GM19035 (cell line): ENCODE measurements at regions not wholly inside any gene's neighbourhood (a gene's known extent, or its start where the extent isn't known, plus 50 kb on each side); places are given as distances from the start of the nearest gene placed in this dataset.

ENCODE experiments used
- ATAC-seq: cut with Tn5 transposase; IDR thresholded peaks from one replicate; pipeline ENCODE4 v1.9.1; 2021; ENCODE audit not compliant: unreplicated experiment

DNA sequence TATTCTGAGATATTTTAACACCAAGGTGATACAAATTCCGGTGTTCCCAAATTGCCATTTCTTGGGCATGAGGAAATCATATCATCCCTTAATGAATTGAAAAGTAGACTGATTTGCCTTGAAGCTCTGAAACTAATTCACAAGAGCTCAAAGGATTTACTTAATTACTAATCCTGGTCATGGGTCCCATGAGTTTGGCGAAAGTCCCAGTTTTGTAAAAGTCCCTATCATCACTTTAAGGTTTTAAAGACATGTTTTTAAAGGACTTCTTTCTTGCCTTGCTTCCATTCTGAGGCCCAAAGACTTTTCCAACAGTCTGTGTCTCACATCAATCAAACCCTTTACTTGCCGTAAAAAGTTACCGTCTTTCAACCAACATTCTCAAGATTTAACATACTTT, 377.9 kb downstream of the DNAJB9 start:
- no peak for ATAC-seq

GRCh38 chr7:108972004-108972403, 402.3 kb downstream of the DNAJB9 start:
- ATAC-seq: no peak

- ATAC-seq: no peak
Observed at GRCh38 chr7:108973075-108973474, 403.4 kb downstream of the DNAJB9 start.

DNA sequence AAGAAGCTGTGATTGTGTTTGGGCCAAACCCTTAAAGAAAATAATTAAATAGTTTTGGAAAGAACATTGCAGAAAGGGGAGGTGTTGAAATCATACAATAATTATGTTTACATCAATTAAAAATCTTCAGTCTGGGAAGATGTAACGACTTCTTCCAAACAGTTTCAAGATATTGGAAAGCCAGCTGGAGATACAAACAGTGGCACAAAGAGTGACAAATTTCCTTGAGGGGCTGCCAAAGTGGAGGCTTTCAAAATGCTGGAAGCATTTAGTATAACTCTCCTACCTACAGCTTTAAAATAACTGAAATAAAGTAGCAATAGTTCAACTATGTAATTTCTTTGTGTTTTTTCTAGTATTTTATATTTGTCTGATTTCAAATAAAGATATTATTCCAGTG, 405.0 kb downstream of the DNAJB9 start:
- ATAC-seq: no peak

DNA sequence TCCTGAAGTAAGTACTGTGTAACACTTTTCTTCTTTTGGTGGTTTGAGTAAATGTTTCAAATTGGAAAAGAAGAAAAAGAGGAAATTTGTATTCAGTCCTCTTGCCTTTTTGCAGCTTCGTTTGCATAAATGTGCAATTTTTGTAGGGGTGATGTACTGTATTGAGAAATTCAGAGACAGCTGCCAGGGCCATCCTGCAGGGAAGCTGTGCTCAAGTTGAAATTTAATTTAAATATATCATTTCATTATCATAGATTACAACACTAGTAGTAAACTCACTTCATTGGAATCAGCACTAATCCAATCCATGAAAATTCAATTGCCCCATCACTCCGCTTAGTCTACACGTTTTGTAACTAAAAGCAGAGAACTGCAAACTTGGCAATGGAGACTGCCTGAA, 415.4 kb downstream of the DNAJB9 start:
- no peak for ATAC-seq

GRCh38 chr7:108989319-108989718, 419.6 kb downstream of the DNAJB9 start:
- ATAC-seq: no peak

DNA sequence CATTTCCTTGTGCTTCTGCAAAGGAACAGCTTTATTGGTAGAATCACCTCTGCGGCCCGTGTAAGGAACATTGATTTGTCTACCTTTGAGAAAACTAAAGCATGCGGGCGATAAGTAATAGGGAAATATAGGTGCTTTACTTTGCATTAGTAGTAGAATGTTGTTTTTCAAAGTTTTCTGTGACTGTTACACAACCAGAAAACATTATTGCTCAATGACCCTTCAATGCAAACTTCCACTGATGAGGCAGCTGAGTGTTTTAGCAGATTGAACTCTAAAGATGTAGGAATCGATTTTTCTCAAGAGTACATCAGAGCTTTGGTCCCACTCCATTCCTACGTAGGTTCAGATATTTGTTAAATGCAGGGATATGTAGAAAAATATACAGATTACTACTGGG, 427.8 kb downstream of the DNAJB9 start:
- no peak for ATAC-seq

DNA sequence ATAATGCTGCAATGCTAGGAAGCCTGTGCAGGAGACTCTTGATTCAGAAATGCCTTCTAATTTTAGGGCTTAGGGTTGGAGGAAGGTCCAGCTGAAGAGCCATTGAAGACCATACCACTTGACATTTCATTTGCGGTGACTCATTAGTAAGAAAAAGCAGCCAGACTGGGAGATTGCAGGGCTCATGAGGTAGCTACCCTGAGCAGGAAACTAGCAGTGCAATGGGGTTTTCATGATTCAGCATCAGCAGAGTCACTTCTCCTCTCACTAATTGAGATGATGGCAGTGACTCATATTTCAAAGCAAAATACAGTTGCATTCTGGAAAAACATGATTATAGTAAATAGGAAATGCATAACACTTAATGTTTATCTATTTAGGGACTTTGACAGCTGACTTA, 434.1 kb downstream of the DNAJB9 start:
- no peak for ATAC-seq

GRCh38 chr7:109009636-109010035, 440.0 kb downstream of the DNAJB9 start:
- ATAC-seq: no peak

DNA sequence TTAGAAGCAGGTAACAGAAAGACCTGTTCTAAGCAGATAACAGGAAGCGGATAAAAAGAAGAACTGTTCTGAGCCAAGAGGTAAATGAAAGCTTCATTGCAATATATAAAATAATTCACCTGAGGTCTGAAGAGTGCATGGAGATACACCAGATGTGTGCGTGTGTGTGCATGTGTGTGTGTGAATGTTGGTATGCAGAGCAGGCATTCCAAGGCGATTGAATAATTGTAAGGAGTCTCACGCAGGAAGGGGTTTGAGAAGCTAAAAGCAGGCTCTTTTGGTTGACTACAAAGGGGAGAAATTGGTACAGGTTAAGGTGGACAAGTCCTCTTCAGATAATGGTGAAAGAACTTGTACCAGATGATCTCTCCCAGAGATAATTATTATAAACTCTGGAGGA, 450.6 kb downstream of the DNAJB9 start:
- ATAC-seq: no peak

DNA sequence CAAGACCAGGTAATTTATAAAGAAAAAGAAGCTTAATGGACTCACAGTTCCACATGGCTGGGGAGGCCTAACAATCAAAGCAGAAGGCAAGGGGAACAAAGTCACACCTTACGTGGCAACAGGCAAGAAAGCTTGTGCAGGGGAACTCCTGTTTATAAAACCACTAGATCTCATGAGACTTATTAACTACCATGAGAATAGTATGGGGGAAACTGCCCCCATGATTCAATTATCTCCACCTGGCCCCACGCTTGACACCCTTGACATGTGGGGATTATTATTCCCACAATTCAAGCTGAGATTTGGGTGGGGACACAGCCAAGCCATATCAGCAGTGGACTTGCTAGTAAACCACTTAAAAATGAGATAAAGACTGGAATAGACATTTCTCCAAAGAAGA, 451.7 kb downstream of the DNAJB9 start:
- ATAC-seq: no peak

DNA sequence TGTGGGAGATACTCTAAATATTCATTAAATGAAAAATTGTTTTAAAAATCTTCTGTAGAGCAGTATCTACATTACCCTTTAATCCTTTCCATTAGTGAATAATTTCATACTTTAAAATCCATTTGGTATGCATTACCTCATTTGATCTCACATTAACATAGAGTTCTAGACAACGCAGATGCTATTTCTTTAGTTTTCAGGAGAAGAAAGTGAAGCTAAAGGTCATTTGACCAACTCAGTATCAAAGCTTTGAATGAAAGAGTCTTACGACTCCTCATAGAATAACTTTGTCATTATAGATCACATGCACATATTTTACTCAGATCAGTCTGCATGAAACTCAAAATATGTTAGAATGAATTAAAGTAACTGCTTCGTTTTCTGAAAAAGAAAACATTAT, 460.2 kb downstream of the DNAJB9 start:
- ATAC-seq: no peak

DNA sequence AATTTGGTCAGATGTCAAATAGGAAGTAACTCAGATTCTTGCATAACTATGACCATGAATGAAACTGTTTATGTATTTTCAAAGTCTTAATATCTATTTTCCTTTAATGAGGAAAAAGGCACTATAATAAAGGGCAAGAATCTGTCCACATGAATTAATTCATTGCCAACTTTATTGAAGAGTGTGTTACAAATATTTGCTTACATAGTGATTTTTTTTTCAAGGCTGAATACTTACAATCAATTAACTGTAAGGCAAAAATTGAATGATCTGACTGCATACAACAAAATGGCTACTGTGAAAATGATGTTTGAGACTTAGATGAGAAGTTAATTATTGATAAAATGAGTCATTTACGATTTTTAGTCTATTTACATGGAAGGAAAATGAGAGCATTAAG, 475.0 kb downstream of the DNAJB9 start:
- no peak for ATAC-seq

- no peak for ATAC-seq
Observed at GRCh38 chr7:109049366-109049765, 479.7 kb downstream of the DNAJB9 start.

GRCh38 chr7:109059089-109059488, 489.4 kb downstream of the DNAJB9 start:
- ATAC-seq: no peak

GRCh38 chr7:109062798-109063197, 493.1 kb downstream of the DNAJB9 start:
- ATAC-seq: no peak

- no peak for ATAC-seq
Observed at GRCh38 chr7:109073543-109073942, 503.9 kb downstream of the DNAJB9 start.

DNA sequence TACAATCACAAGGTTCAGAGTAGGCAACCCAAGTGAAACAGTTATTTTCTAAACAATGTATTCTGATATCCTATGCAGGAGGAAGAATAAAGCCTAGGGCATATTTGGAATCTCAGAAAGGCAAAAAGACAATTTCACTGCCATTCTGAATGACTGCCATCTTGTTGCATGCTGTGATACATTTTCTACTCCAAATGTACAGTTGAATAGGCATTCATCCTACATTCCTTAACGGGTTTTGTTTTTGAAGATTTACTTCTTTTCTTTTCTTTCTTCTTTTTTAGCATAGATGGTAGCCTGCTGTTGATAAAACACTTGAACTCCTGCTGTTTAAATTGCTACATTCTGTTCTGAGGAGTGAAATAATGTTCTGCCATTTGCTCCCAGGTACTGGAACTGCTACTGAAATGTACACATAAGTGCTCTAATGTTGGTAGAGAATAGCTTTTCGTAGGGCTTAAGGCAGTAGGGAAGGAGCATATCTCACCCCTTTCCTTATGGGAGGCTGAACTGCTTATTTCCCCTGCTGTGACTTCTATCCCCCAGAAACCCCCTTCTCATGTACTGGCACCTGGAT, 506.8 kb downstream of the DNAJB9 start:
- ATAC-seq: no peak

DNA sequence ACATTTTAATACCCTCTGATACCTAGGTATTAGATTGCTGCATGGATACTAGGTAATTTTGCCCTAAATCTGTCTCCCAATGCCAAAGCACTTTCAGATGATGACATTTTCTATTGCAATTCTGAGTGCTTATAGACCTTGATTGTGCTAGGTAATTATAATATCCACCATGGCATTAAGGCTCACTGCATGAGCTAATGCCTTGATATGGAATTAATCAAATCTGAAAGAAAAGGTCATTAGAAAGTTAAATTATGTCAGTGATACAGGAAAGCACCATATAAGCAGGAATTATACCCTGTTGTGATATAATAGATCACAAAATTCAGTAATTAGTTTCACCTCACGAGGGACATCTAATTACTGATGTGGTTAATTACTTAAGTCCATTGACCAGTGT, 521.4 kb downstream of the DNAJB9 start:
- ATAC-seq: no peak

DNA sequence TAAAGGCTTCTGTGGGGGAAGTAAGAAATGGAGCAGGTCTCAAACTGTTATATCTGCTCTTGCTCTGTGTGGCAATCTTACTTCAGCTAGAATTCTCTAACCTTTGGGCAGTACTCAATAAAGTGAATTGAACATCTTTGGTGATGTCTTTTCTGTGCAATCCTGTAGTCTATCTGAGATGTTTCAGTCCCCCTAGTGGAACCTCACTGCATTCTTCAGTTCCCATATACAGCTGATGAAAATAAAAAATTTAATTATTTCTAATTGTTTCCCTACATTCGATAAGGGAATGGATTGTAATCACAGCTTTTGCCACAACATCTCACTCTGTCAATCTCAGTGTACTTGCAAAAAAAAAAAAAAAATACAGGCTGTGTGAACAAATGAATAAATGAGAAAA, 522.6 kb downstream of the DNAJB9 start:
- no peak for ATAC-seq

DNA sequence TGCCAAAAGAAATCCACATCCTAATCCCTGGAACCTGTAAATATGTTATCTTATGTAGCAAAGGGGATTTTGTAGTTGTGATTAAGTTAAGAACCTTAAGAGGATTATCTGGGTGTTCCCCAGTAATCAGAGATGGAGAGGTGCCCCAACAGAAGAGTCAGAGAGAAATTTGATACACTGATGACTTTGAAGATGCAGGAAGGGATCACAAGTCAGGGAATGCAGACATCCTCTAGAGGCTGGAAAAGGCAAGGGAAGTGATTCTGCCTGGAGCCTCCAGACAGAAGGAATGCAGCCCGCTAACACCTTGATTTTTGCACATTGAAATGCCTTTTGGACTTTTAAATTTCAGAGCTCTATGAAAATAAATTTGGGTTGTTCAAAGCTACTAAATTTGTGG, 531.7 kb downstream of the DNAJB9 start:
- ATAC-seq: no peak

GRCh38 chr7:109109558-109109957, 539.9 kb downstream of the DNAJB9 start:
- no peak for ATAC-seq

DNA sequence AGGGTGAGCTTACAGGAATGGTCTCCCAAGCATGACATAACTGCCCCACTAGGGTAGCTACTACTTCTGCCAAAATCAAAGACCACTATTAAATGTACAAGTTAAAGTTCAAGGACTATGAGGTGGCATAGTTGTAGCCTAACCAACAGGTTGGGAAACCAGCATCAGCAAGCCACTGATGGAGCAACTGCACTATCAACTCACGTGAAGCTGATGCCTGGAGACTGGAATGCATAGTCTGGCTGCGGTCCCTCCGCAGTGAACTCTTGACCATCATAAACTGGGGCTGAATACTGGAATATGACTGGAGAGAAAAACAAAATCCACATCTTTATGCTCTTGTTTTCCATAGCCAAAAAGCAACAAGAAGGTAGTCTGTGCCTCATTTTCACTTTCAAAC, 541.4 kb downstream of the DNAJB9 start:
- no peak for ATAC-seq
